Fibroblast of villous mesenchyme (primary cell): ENCODE measurements at regions not wholly inside any gene's neighbourhood (a gene's known extent, or its start where the extent isn't known, plus 50 kb on each side); places are given as distances from the start of the nearest gene placed in this dataset.

Experiments
- DNase-seq: peaks from one replicate; pipeline ENCODE4 v3.0.0-alpha.2; 2010; ENCODE audit warnings: low read depth
- H3K4me3 ChIP-seq: 2 replicates; pipeline ENCODE4 v1.5.1; 2011; ENCODE audit warnings: low read depth, mild to moderate bottlenecking, low read length
- TF ChIP-seq, protein P1 (sequence below): IDR thresholded peaks from 2 replicates; pipeline ENCODE4 v1.5.1; 2012; ENCODE audit warnings: low read depth, mild to moderate bottlenecking, low read length; ENCODE audit not compliant: insufficient read depth

GRCh38 chr11:79627281-79627680 is 186.5 kb upstream of the TENM4 start:
- TF ChIP-seq, protein P1, sequence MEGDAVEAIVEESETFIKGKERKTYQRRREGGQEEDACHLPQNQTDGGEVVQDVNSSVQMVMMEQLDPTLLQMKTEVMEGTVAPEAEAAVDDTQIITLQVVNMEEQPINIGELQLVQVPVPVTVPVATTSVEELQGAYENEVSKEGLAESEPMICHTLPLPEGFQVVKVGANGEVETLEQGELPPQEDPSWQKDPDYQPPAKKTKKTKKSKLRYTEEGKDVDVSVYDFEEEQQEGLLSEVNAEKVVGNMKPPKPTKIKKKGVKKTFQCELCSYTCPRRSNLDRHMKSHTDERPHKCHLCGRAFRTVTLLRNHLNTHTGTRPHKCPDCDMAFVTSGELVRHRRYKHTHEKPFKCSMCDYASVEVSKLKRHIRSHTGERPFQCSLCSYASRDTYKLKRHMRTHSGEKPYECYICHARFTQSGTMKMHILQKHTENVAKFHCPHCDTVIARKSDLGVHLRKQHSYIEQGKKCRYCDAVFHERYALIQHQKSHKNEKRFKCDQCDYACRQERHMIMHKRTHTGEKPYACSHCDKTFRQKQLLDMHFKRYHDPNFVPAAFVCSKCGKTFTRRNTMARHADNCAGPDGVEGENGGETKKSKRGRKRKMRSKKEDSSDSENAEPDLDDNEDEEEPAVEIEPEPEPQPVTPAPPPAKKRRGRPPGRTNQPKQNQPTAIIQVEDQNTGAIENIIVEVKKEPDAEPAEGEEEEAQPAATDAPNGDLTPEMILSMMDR, result no peak
- DNase-seq, result no peak
- no peak overlapping the region for H3K4me3 ChIP-seq

DNA sequence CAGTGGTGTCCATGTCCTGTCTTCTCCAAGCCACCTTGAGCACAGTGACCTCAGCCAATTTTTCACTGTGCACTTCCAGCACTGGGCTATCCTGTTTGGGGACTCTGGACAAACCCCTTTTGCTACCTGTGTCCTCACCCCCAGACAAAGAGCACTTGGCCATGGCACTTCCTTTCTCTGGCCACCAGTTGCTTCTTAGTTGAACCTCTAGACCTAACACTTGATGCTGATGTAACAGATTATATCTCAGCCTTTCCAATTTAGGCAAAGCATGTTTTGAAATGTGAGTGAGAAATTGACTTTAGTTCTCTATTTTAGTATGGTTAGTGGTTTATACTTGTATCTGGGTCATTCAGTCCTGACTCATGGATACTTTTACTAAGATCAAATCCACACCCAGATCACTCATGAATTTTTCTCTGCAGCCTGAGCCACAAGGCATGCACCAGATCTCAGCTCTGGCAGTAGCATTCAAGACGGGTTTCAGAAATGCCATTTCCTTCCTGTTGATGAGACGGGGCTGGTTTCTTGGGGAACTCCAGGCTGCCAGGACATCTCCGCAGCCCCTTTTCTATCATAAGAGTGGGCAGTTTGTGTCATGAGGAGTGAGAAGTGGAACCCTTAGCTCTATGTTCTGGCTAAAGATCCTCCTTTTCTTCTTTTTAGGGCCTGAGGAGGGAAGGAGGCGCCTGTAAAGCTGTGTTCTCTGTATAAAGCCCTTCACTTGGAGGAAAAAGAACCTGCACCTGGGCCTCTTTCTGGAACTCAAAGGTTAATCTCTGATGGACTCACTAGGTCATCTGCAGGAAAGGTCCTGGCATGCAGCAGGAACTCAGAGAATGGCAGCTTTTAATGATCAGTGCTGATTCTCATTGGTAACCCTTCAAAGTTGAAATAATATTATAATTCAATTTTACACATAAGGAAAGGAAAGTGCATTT is 185.6 kb upstream of the TENM4 start:
- H3K4me3 ChIP-seq, result no peak overlapping the region
- DNase-seq, result no peak
- TF ChIP-seq, protein P1, result no peak

GRCh38 chr11:79623375-79623774 is 182.5 kb upstream of the TENM4 start:
- no peak for DNase-seq
- TF ChIP-seq, protein P1, result no peak
- H3K4me3 ChIP-seq, result no peak overlapping the region

GRCh38 chr11:79617561-79617960 is 176.7 kb upstream of the TENM4 start:
- DNase-seq, result no peak
- TF ChIP-seq, protein P1, result no peak
- H3K4me3 ChIP-seq, result no peak overlapping the region

DNA sequence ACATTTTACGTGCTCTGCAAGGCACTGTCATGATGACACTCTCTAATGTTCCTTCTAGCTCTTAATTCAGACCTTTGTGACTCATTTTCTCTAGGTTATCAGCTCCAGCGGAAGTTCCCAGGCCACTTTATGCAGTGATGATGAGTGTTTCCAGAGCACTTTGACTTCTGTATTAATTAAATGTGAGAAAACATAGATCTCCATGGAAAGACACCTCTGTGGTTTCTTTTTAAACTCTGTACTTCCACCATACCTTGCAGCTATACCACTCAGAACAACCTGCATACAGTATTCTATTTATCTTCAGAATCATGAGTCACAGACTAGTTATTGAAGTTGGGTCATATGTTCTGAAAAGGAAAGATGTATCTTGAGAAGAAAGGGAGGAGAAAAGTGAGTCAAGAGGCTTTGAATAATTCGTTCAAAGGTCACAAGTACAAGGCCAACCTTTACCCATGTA is 175.6 kb upstream of the TENM4 start:
- H3K4me3 ChIP-seq, result no peak overlapping the region
- TF ChIP-seq, protein P1, result no peak
- no peak for DNase-seq

GRCh38 chr11:79615425-79615824 is 174.6 kb upstream of the TENM4 start:
- no peak overlapping the region for H3K4me3 ChIP-seq
- TF ChIP-seq, protein P1, result no peak
- DNase-seq, result no peak
